Upper lobe of left lung (tissue), 6 donors: ENCODE measurements at regions not wholly inside any gene's neighbourhood (a gene's known extent, or its start where the extent isn't known, plus 50 kb on each side); places are given as distances from the start of the nearest gene placed in this dataset.

Source experiments
- ATAC-seq, 2 donors: fragments of 200-7000 bp; cut with Tn5 transposase; one replicate each; pipeline ENCODE4 v1.9.1; 2022; ENCODE audit warnings: mild to moderate bottlenecking in 2 of 2, moderate library complexity in 2 of 2; ENCODE audit not compliant: low FRiP score in 2 of 2
- DNase-seq, 2 donors: peaks; one replicate each; pipeline ENCODE4 v3.0.0-alpha.2; 2019 to 2020
- H3K27ac ChIP-seq, 4 donors: fragments of 200-600 bp; sonication (generic); one replicate each; pipeline ENCODE4 v1.5.1; 2016 to 2019
- H3K27me3 ChIP-seq, 4 donors: fragments of 200-600 bp; sonication (generic); one replicate each; pipeline ENCODE4 v1.5.1; 2017 to 2019
- H3K36me3 ChIP-seq, 4 donors: fragments of 200-600 bp; sonication (generic); one replicate each; pipeline ENCODE4 v1.5.1; 2016 to 2019
- H3K4me1 ChIP-seq, 4 donors: fragments of 200-600 bp; sonication (generic); one replicate each; pipeline ENCODE4 v1.5.1; 2018 to 2019
- H3K4me3 ChIP-seq, 4 donors: fragments of 200-600 bp; sonication (generic); one replicate each; pipeline ENCODE4 v1.5.1; 2017 to 2019; ENCODE audit warnings: mild to moderate bottlenecking in 2 of 4, moderate library complexity in 1 of 4
- H3K9me3 ChIP-seq, 4 donors: fragments of 200-600 bp; sonication (generic); one replicate each; pipeline ENCODE4 v1.5.1; 2018 to 2019
- EP300 ChIP-seq, 4 donors: sonication (generic); formaldehyde crosslinking; IDR thresholded peaks; one replicate each; pipeline ENCODE4 v1.5.1; 2017; ENCODE audit warnings: antibody characterized with exemption in 4 of 4, control low read depth in 2 of 4
- POLR2A ChIP-seq, 4 donors: fragments of 450-650 bp; IDR thresholded peaks; one replicate each; pipeline ENCODE4 v1.5.1; 2016 to 2017; ENCODE audit warnings: antibody characterized with exemption in 4 of 4, mild to moderate bottlenecking in 2 of 4
- POLR2AphosphoS5 ChIP-seq, 2 donors: sonication (generic); formaldehyde crosslinking; IDR thresholded peaks; one replicate each; pipeline ENCODE4 v1.5.1; 2017; ENCODE audit warnings: antibody characterized with exemption in 2 of 2
- WGBS, 2 donors: methylation state at CpG; one replicate each; pipeline ENCODE4 v1.1.5; 2017 to 2018; 5-methylcytosine and 5-hydroxymethylcytosine counted together
- TF ChIP-seq, protein P1 (sequence below), 6 experiments: fragments of 450-650 bp in 4 of 6; fragments of 200-600 bp in 2 of 6; sonication (generic) in 2 of 6; IDR thresholded peaks; one replicate each; pipeline ENCODE4 v1.5.1; 2016 to 2019; ENCODE audit warnings: antibody characterized with exemption in 6 of 6
- donor health status: DM: no; HTN: no; CAD: no; lungs with moderate emphysema.
- donor health status: DM: no; HTN: yes; CAD: no; lungs with severe emphysema.

DNA sequence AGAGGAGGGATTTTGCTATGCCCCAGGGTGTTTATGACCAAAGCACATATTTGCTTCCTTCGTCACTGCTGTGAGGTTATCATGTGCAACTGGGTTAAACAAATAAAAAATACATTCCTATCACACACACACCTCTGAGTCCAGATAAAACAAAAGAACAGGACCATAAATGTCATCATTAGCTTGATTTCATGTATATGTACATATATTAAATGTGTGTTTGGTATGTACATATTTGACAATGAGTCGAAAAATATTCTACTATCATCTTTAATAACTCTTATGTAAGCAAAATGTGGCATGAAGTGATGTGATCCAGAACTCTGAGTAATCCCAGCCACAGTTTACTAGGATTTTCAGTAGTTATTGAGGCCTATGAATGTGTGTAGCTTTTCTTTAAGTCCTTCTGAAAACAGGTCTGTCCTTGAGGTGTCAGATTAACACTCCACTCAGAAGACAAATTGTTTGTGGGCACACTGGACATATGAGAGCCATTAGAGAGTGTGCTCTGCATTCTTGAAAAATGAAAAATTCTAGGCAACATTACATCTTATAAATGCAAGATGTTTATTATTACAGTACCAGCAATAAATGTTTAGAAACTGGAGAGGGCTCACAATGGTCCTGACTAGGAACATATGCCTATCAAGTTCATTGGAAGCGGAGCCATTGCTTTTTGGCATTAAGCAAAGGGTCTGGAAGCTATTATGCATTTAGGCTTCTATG is 335.1 kb upstream of the SEMA3A start:
- Histone ChIP-seq H3K27me3 (no peaks in the 10 kb centered on the region), H3K9me3 (no peaks in the 10 kb centered on the region), H3K4me3 (no peak overlapping the region), H3K36me3 (no peaks in the 10 kb centered on the region), H3K27ac (no peak overlapping the region), H3K4me1 (peaks cover 0 to 4% (median 0%) of the 10 kb centered on the region in 4 donors)
- WGBS, 2 donors = 67 to 68% methylated on average over 3 of the region's 3 CpGs
- ATAC-seq (no peak), DNase-seq (no peak)
- no peak for TF ChIP-seq POLR2AphosphoS5 (IDR thresholded peaks at IDR 0.05)

DNA sequence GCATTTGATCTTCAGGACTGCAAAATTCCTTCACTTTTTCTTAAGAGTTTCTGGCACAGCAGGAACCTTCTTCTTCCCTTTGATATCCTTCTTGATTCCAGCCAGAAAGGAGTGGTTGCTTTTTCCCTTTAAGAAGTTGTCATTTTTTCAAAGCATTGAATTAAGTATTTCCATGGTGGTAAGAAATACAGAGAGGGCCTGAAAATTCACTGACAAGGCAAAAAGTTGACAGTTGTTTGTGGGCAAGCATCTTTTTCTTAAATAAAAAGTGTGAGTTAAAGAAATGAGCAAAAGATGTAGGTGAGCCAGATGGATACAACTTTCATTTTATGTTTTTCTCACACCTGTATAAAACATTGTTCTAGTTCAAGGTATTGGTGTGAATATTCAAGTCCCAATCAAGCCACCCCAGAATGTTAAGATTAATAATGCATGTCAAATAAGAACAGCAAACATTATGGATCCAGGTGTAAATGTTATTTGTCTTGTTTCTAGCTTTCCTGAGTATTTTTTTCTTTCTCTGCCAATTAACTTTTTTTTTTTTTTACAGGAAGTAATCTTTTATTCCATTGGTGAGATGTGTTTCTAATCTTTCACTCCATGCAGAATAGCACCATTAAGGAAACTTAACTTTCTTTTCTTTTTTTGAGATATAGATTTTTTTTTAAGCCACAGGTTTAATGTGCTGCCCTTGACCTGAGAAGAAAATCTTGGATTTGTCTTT is 334.3 kb upstream of the SEMA3A start:
- Histone ChIP-seq H3K27me3 (no peaks in the 10 kb centered on the region), H3K9me3 (no peaks in the 10 kb centered on the region), H3K36me3 (no peaks in the 10 kb centered on the region), H3K4me3 (no peak overlapping the region), H3K27ac (no peak overlapping the region), H3K4me1 (peaks cover 0 to 4% (median 0%) of the 10 kb centered on the region in 4 donors)
- ATAC-seq (no peak), DNase-seq (no peak)
- TF ChIP-seq POLR2A (IDR thresholded peaks at IDR 0.05) (no peak), POLR2AphosphoS5 (IDR thresholded peaks at IDR 0.05) (no peak), EP300 (IDR thresholded peaks at IDR 0.05) (no peak)
- TF ChIP-seq, protein P1, sequence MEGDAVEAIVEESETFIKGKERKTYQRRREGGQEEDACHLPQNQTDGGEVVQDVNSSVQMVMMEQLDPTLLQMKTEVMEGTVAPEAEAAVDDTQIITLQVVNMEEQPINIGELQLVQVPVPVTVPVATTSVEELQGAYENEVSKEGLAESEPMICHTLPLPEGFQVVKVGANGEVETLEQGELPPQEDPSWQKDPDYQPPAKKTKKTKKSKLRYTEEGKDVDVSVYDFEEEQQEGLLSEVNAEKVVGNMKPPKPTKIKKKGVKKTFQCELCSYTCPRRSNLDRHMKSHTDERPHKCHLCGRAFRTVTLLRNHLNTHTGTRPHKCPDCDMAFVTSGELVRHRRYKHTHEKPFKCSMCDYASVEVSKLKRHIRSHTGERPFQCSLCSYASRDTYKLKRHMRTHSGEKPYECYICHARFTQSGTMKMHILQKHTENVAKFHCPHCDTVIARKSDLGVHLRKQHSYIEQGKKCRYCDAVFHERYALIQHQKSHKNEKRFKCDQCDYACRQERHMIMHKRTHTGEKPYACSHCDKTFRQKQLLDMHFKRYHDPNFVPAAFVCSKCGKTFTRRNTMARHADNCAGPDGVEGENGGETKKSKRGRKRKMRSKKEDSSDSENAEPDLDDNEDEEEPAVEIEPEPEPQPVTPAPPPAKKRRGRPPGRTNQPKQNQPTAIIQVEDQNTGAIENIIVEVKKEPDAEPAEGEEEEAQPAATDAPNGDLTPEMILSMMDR (IDR thresholded peaks at IDR 0.05) = no peak

DNA sequence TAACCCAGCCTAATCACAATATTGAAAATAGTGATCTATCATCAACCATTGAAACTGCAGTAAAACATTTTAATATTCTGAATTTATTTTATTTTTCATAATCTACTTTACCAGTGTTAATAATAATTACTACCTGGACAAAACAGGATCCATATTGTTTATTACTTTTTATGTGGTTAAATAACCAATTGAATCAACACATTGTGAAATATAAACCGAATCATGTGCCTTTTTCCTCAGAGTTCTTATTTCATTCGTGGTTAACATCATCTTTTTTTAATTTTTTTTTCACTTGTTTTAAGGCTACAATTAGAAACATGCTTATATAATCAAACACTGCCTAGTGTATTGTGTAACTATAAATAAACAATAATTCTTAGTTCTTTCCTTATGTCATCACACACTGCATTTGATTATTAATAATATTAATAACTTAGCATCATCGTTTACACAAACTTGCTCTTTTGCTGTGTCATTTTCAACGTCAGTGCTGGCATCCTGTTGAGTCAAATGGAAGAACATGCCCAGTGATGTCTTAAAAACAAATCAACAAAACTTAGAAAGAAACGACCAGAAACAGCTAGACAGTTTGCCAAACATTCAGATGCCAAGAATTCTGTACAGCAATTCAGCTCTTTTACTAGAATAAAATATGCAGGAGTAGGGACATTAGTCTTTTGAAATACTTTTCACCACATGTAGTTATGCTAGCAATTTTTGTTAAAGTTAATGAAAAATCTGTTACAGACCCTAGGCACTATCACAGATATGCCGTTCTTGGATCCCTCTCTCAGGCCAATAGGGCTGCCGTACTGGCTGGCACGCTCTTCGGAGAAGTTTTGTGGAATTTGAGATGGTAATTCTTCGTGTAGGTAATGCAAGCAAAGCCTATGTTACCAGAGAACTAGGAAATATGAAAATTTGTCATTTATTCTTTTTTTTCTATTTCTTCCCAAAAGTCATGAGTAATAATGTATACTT is 330.4 kb upstream of the SEMA3A start:
- WGBS, 2 donors = 45 to 53% methylated on average over 10 of the region's 10 CpGs
- no peak for DNase-seq
- no peak overlapping the region for H3K27ac ChIP-seq

DNA sequence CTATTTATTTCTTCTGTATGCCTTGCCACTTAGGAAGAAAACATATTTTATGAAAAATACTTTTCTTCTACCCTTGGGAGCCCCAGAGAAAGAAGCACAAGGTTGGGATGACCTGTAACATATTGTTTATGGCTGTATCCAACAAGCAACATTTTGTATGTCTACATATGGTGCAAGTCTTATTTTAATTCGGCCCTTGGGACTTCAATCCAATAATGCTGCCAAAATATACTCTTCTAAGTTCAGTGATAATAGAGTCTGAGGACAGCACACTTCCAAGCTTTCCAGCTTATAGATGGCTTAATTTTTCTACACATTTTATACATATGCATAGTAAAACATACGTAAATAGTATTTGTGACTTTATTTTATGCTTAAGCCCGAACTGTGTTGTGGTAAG is 318.5 kb upstream of the SEMA3A start:
- Histone ChIP-seq H3K36me3 (no peaks in the 10 kb centered on the region), H3K27me3 (no peaks in the 10 kb centered on the region), H3K27ac (no peak overlapping the region), H3K4me1 (no peaks in the 10 kb centered on the region), H3K4me3 (no peak overlapping the region), H3K9me3 (no peaks in the 10 kb centered on the region)
- DNase-seq (no peak), ATAC-seq (no peak)
- TF ChIP-seq EP300 (IDR thresholded peaks at IDR 0.05) = no peak
- no peak for TF ChIP-seq POLR2A (IDR thresholded peaks at IDR 0.05)
- TF ChIP-seq, protein P1 (IDR thresholded peaks at IDR 0.05) = no peak
- TF ChIP-seq POLR2AphosphoS5 (IDR thresholded peaks at IDR 0.05) = no peak
- 76 to 79% methylated on average over 3 of the region's 3 CpGs for WGBS, 2 donors

More for the DNA sequence above, 330.4 kb upstream of the SEMA3A start:
- Histone ChIP-seq H3K27me3 (no peaks in the 10 kb centered on the region), H3K4me3 (no peak overlapping the region), H3K36me3 (no peaks in the 10 kb centered on the region), H3K9me3 (no peaks in the 10 kb centered on the region), H3K4me1 (peaks cover 0 to 4% (median 0%) of the 10 kb centered on the region in 4 donors)
- ATAC-seq = no peak
- TF ChIP-seq POLR2A (IDR thresholded peaks at IDR 0.05) (no peak), POLR2AphosphoS5 (IDR thresholded peaks at IDR 0.05) (no peak), EP300 (IDR thresholded peaks at IDR 0.05) (no peak)
- TF ChIP-seq, protein P1 (IDR thresholded peaks at IDR 0.05) = no peak

DNA sequence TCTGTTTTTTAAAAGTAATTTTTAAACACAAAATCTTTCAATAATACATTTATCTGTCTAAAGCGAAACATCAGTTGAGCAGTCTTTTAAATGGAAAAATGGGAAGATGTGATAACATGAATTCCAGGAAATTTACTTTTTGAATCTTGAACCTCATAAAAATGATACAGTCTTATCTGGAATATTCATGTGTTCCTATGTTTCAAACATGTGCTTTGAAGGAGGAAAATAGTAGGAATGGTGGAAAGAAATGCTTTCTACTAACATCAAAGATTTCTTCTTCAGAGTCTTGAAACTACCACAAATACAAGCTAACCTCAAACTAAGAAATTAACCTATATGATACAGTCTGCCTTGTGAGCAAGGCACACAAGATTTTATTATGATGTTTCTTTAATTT is 317.5 kb upstream of the SEMA3A start:
- ATAC-seq (no peak), DNase-seq (no peak)
- H3K36me3 ChIP-seq = no peaks in the 10 kb centered on the region
- H3K27me3 ChIP-seq = no peaks in the 10 kb centered on the region
- no peaks in the 10 kb centered on the region for H3K4me1 ChIP-seq
- H3K4me3 ChIP-seq = no peak overlapping the region
- TF ChIP-seq, protein P1 (IDR thresholded peaks at IDR 0.05) = no peak
- TF ChIP-seq POLR2AphosphoS5 (IDR thresholded peaks at IDR 0.05) (no peak), POLR2A (IDR thresholded peaks at IDR 0.05) (no peak), EP300 (IDR thresholded peaks at IDR 0.05) (no peak)
- no peak overlapping the region for H3K27ac ChIP-seq
- WGBS, 2 donors = 92 to 96% methylated on average over 1 of the region's 1 CpG
- H3K9me3 ChIP-seq = no peaks in the 10 kb centered on the region
